Tibial nerve (tissue), 4 donors: ENCODE measurements at regions not wholly inside any gene's neighbourhood (a gene's known extent, or its start where the extent isn't known, plus 50 kb on each side); places are given as distances from the start of the nearest gene placed in this dataset.

Experiments
- DNase-seq, 2 donors: peaks; one replicate each; pipeline ENCODE4 v3.0.0-alpha.2; 2019; ENCODE audit warnings: low spot score in 2 of 2
- H3K27ac ChIP-seq, 4 donors: fragments of 200-600 bp; sonication (generic) in 3 of 4; one replicate each; pipeline ENCODE4 v1.5.1; 2017 to 2019; ENCODE audit warnings: mild to moderate bottlenecking in 1 of 4
- H3K27me3 ChIP-seq, 2 donors: fragments of 200-600 bp; sonication (generic) in 1 of 2; one replicate each; pipeline versions ENCODE4 v1.5.1 to v1.6.0; 2017 to 2019
- H3K36me3 ChIP-seq, 3 donors: fragments of 200-600 bp; sonication (generic); one replicate each; pipeline ENCODE4 v1.5.1; 2018 to 2019
- H3K4me1 ChIP-seq, 4 donors: fragments of 200-600 bp; sonication (generic) in 3 of 4; one replicate each; pipeline ENCODE4 v1.5.1; 2017 to 2019
- H3K4me3 ChIP-seq, 4 donors: fragments of 200-600 bp; sonication (generic) in 3 of 4; one replicate each; pipeline ENCODE4 v1.5.1; 2017 to 2019; ENCODE audit warnings: mild to moderate bottlenecking in 1 of 4, moderate library complexity in 1 of 4
- H3K9me3 ChIP-seq, 4 donors: fragments of 200-600 bp; sonication (generic) in 3 of 4; one replicate each; pipeline ENCODE4 v1.5.1; 2017 to 2019
- CTCF ChIP-seq, 5 experiments: fragments of 200-600 bp in 3 of 5; fragments of 450-650 bp in 2 of 5; sonication (generic) in 3 of 5; IDR thresholded peaks; one replicate each; pipeline ENCODE4 v1.5.1; 2016 to 2019; ENCODE audit warnings: antibody characterized with exemption in 5 of 5, mild to moderate bottlenecking in 3 of 5, moderate library complexity in 2 of 5
- EP300 ChIP-seq, 2 donors: sonication (generic); formaldehyde crosslinking; IDR thresholded peaks; one replicate each; pipeline ENCODE4 v1.6.1; 2017; ENCODE audit warnings: antibody characterized with exemption in 2 of 2, mild to moderate bottlenecking in 1 of 2
- POLR2A ChIP-seq, 2 donors: fragments of 450-650 bp; IDR thresholded peaks; one replicate each; pipeline ENCODE4 v1.6.1; 2017; ENCODE audit warnings: antibody characterized with exemption in 2 of 2, mild to moderate bottlenecking in 2 of 2, moderate library complexity in 2 of 2
- WGBS, 2 donors: methylation state at CpG; one replicate each; pipeline ENCODE4 v1.1.5; 2018; 5-methylcytosine and 5-hydroxymethylcytosine counted together

GRCh38 chr18:30920757-30921156, 121.8 kb downstream of the DSC3 start:
- 85 to 90% methylated on average over 5 of the region's 5 CpGs for WGBS, 2 donors
- TF ChIP-seq POLR2A (IDR thresholded peaks at IDR 0.05) (no peak), EP300 (IDR thresholded peaks at IDR 0.05) (no peak), CTCF (IDR thresholded peaks at IDR 0.05) (no peak)
- H3K27ac ChIP-seq = no peak overlapping the region
- H3K9me3 ChIP-seq = no peaks in the 10 kb centered on the region
- no peak overlapping the region for H3K4me3 ChIP-seq
- no peaks in the 10 kb centered on the region for H3K36me3 ChIP-seq
- no peak for DNase-seq
- no peaks in the 10 kb centered on the region for H3K27me3 ChIP-seq
- no peaks in the 10 kb centered on the region for H3K4me1 ChIP-seq

GRCh38 chr18:30920351-30920750, 122.2 kb downstream of the DSC3 start:
- DNase-seq = no peak
- Histone ChIP-seq H3K9me3 (no peaks in the 10 kb centered on the region), H3K27ac (no peak overlapping the region), H3K4me3 (no peak overlapping the region), H3K4me1 (no peaks in the 10 kb centered on the region), H3K27me3 (no peaks in the 10 kb centered on the region), H3K36me3 (no peaks in the 10 kb centered on the region)
- 88 to 89% methylated on average over 3 of the region's 3 CpGs for WGBS, 2 donors
- TF ChIP-seq POLR2A (IDR thresholded peaks at IDR 0.05) (no peak), EP300 (IDR thresholded peaks at IDR 0.05) (no peak), CTCF (IDR thresholded peaks at IDR 0.05) (no peak)

GRCh38 chr18:30917651-30918050, 124.9 kb downstream of the DSC3 start:
- Histone ChIP-seq H3K4me3 (no peak overlapping the region), H3K9me3 (no peaks in the 10 kb centered on the region), H3K36me3 (no peaks in the 10 kb centered on the region), H3K27me3 (no peaks in the 10 kb centered on the region), H3K4me1 (no peaks in the 10 kb centered on the region), H3K27ac (no peak overlapping the region)
- TF ChIP-seq CTCF (IDR thresholded peaks at IDR 0.05) (no peak), EP300 (IDR thresholded peaks at IDR 0.05) (no peak)
- no peak for DNase-seq
- WGBS, 2 donors = 39 to 52% methylated on average over 4 of the region's 4 CpGs

DNA sequence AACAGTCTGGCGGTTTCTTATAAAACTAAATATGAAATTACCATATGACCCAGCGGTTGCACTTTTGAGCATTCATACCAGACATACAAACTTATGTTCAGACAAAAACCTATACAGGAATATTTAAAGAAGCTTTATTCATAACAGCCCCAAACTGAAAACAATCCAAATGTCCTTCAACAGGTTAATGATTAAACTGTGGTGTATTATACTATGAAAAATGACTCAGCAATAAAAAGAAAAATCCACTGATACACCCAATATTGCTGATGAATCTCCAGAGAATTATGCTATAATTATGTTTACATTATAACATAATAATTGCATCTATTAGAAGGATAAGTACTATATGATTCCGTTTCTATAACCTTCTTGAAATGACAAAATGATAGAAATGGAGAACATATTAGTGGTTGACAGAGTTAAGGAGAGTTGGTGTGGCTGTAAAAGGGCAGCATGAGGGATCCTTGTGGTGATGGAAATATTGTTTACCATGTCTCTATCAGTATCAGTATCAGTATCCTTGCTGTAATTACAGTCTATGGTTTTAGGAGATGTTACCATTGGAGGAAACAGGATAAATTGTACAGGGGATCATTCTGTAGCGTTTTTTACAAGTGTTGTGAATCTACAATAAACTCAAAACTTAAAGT, 127.1 kb downstream of the DSC3 start:
- Histone ChIP-seq H3K9me3 (no peaks in the 10 kb centered on the region), H3K4me3 (no peak overlapping the region), H3K27ac (no peak overlapping the region), H3K4me1 (no peaks in the 10 kb centered on the region), H3K27me3 (no peaks in the 10 kb centered on the region), H3K36me3 (no peaks in the 10 kb centered on the region)
- 71 to 72% methylated on average over 4 of the region's 4 CpGs for WGBS, 2 donors
- DNase-seq = no peak
- no peak for TF ChIP-seq POLR2A (IDR thresholded peaks at IDR 0.05)
- TF ChIP-seq EP300 (IDR thresholded peaks at IDR 0.05) = no peak

GRCh38 chr18:30908381-30908780, 134.2 kb downstream of the DSC3 start:
- H3K9me3 ChIP-seq = no peaks in the 10 kb centered on the region
- 77 to 78% methylated on average over 1 of the region's 1 CpG for WGBS, 2 donors
- no peak overlapping the region for H3K4me3 ChIP-seq
- H3K27ac ChIP-seq = no peak overlapping the region
- TF ChIP-seq POLR2A (IDR thresholded peaks at IDR 0.05) = no peak
- TF ChIP-seq CTCF (IDR thresholded peaks at IDR 0.05) = no peak
- no peak for TF ChIP-seq EP300 (IDR thresholded peaks at IDR 0.05)
- no peaks in the 10 kb centered on the region for H3K27me3 ChIP-seq
- DNase-seq = no peak
- H3K4me1 ChIP-seq = no peaks in the 10 kb centered on the region
- no peaks in the 10 kb centered on the region for H3K36me3 ChIP-seq

- Histone ChIP-seq H3K9me3 (no peaks in the 10 kb centered on the region), H3K27me3 (no peaks in the 10 kb centered on the region), H3K36me3 (no peaks in the 10 kb centered on the region), H3K4me3 (no peak overlapping the region), H3K4me1 (no peaks in the 10 kb centered on the region), H3K27ac (no peak overlapping the region)
- no peak for DNase-seq
- TF ChIP-seq CTCF (IDR thresholded peaks at IDR 0.05) = no peak
- TF ChIP-seq EP300 (IDR thresholded peaks at IDR 0.05) = no peak
- TF ChIP-seq POLR2A (IDR thresholded peaks at IDR 0.05) = no peak
Observed at GRCh38 chr18:30903566-30903965, 139.0 kb downstream of the DSC3 start.
